HCT116 (cell line): ENCODE measurements at regions not wholly inside any gene's neighbourhood (a gene's known extent, or its start where the extent isn't known, plus 50 kb on each side); places are given as distances from the start of the nearest gene placed in this dataset.

ENCODE experiments used
- ATAC-seq: fragments of 200-7000 bp; cut with Tn5 transposase; 2 replicates; pipeline ENCODE4 v1.9.1; 2020; ENCODE audit warnings: mild to moderate bottlenecking, moderate library complexity
- BruUV-seq: library from RNA; stranded (reverse); fragments of 400-500 nt; replicated peaks from 2 replicates; lab custom pipeline; 2021; lab: Mats Ljungman, UMichigan
- CTCF ChIA-PET: fragments of 300-600 bp; sonication (Branson Sonifier 250); formaldehyde crosslinking; loops from one replicate; lab custom pipeline; 2021; ENCODE audit warnings: antibody characterized with exemption; lab: Charles Lee
- POLR2A ChIA-PET: fragments of 300-600, 350-600 bp; sonication (Branson Sonifier 250); formaldehyde crosslinking; loops from one replicate; lab custom pipeline; 2021; ENCODE audit warnings: antibody characterized with exemption; lab: Charles Lee
- RAD21 ChIA-PET, 2 experiments: fragments of 300-600 bp; sonication (Branson Sonifier 250); formaldehyde crosslinking; loops; one replicate each; lab custom pipeline; 2023; ENCODE audit warnings: low total read pairs in 2 of 2; ENCODE audit not compliant: uncharacterized antibody in 2 of 2, unreplicated experiment in 2 of 2, low non-redundant PET in 1 of 2; lab: Charles Lee
- DNase-seq: peaks from one replicate; pipeline ENCODE4 v3.0.0-alpha.2; 2010; ENCODE audit warnings: low read depth, low spot score
- H2AFZ ChIP-seq: fragments of 200-600 bp; shearing (Covaris generic), sonication (generic); 2 replicates; pipeline ENCODE4 v1.6.1; 2017; ENCODE audit warnings: low read depth, mixed run types, mixed read lengths, antibody characterized with exemption, low read length; ENCODE audit not compliant: poor library complexity, severe bottlenecking
- H3K27ac ChIP-seq: 2 replicates; pipeline ENCODE4 v1.5.1; 2012; ENCODE audit warnings: low read depth, low read length
- H3K27me3 ChIP-seq: fragments of 200-600 bp; sonication (generic); 2 replicates; pipeline ENCODE4 v1.6.1; 2016; ENCODE audit warnings: mixed run types, low read length, mixed read lengths; ENCODE audit not compliant: insufficient read depth
- H3K36me3 ChIP-seq, 2 experiments: fragments of 200-500 bp in 1 of 2; fragments of 200-600 bp in 1 of 2; sonication (Bioruptor generic) in 1 of 2; sonication (generic) in 1 of 2; 2 replicates each; pipeline versions ENCODE4 v1.5.1 to v1.6.1; 2014 to 2016; ENCODE audit warnings: low read length in 2 of 2, inconsistent platforms in 1 of 2, mixed read lengths in 1 of 2, mixed run types in 1 of 2; ENCODE audit not compliant: insufficient read depth in 2 of 2, control insufficient read depth in 1 of 2
- H3K4me1 ChIP-seq, 2 experiments: fragments of 200-600 bp in 1 of 2; sonication (generic) in 1 of 2; 2 replicates each; pipeline versions ENCODE4 v1.5.1 to v1.6.1; 2012 to 2017; ENCODE audit warnings: low read length in 2 of 2, inconsistent platforms in 1 of 2, mild to moderate bottlenecking in 1 of 2, mixed read lengths in 1 of 2, mixed run types in 1 of 2, moderate library complexity in 1 of 2; ENCODE audit not compliant: insufficient read depth in 2 of 2, control insufficient read depth in 1 of 2
- H3K4me2 ChIP-seq: fragments of 200-600 bp; sonication (generic); 2 replicates; pipeline ENCODE4 v1.6.1; 2017; ENCODE audit warnings: mixed run types, low read length, mixed read lengths
- H3K4me3 ChIP-seq, 2 experiments: fragments of 200-600 bp in 1 of 2; sonication (generic) in 1 of 2; replicated peaks in 1 of 2; 2 replicates each; pipeline ENCODE4 v1.5.1; 2011 to 2016; ENCODE audit warnings: low read length in 2 of 2, control low read depth in 1 of 2, low read depth in 1 of 2, mild to moderate bottlenecking in 1 of 2, mixed read lengths in 1 of 2, mixed run types in 1 of 2
- H3K79me2 ChIP-seq: fragments of 200-600 bp; sonication (generic); 2 replicates; pipeline ENCODE4 v1.6.1; 2017; ENCODE audit warnings: mild to moderate bottlenecking, mixed run types, low read length, moderate library complexity, mixed read lengths; ENCODE audit not compliant: insufficient read depth
- H3K9ac ChIP-seq: fragments of 200-600 bp; sonication (generic); 2 replicates; pipeline ENCODE4 v1.6.1; 2016; ENCODE audit warnings: low read length, mixed read lengths
- H3K9me2 ChIP-seq: fragments of 200-600 bp; sonication (generic), shearing (Covaris generic); 2 replicates; pipeline ENCODE4 v1.6.1; 2017; ENCODE audit warnings: mixed run types, mild to moderate bottlenecking, moderate library complexity; ENCODE audit not compliant: insufficient read depth
- H3K9me3 ChIP-seq, 2 experiments: fragments of 200-500 bp in 1 of 2; fragments of 200-600 bp in 1 of 2; sonication (Bioruptor generic) in 1 of 2; sonication (generic) in 1 of 2; 2 replicates each; pipeline ENCODE4 v1.6.1; 2014 to 2017; ENCODE audit warnings: low read length in 2 of 2, mixed read lengths in 2 of 2, inconsistent platforms in 1 of 2, low read depth in 1 of 2, mild to moderate bottlenecking in 1 of 2, mixed run types in 1 of 2, moderate library complexity in 1 of 2; ENCODE audit not compliant: control insufficient read depth in 1 of 2, insufficient read depth in 1 of 2
- H4K20me1 ChIP-seq: fragments of 200-600 bp; sonication (generic), shearing (Covaris generic); 2 replicates; pipeline ENCODE4 v1.6.1; 2017; ENCODE audit warnings: mixed run types, mild to moderate bottlenecking, moderate library complexity; ENCODE audit not compliant: insufficient read depth
- CEBPB ChIP-seq: IDR thresholded peaks from 2 replicates; pipeline ENCODE4 v1.6.1; 2012; ENCODE audit warnings: low read depth
- EZH2phosphoT487 ChIP-seq: fragments of 200-600 bp; IDR thresholded peaks from 2 replicates; pipeline ENCODE4 v1.6.1; 2018; ENCODE audit warnings: antibody characterized with exemption, borderline replicate concordance
- FOSL1 ChIP-seq: IDR thresholded peaks from 2 replicates; pipeline ENCODE4 v1.6.1; 2012; ENCODE audit warnings: low read depth
- JUND ChIP-seq: IDR thresholded peaks from 2 replicates; pipeline ENCODE4 v1.6.1; 2012
- MAX ChIP-seq: IDR thresholded peaks from 2 replicates; pipeline ENCODE4 v1.6.1; 2012
- POLR2A ChIP-seq: IDR thresholded peaks from 2 replicates; pipeline ENCODE4 v1.7.0; 2011; ENCODE audit warnings: borderline replicate concordance; ENCODE audit not compliant: insufficient read depth, insufficient read length; ENCODE audit errors: extremely low read depth
- POLR2AphosphoS5 ChIP-seq: IDR thresholded peaks from 2 replicates; pipeline ENCODE4 v1.6.1; 2011; ENCODE audit warnings: mild to moderate bottlenecking, low read depth, low read length, moderate library complexity
- RAD21 ChIP-seq: IDR thresholded peaks from 2 replicates; pipeline ENCODE4 v1.6.1; 2012; ENCODE audit warnings: low read depth, mild to moderate bottlenecking
- REST ChIP-seq: IDR thresholded peaks from 2 replicates; pipeline ENCODE4 v1.6.1; 2012; ENCODE audit warnings: low read depth
- SIN3A ChIP-seq: IDR thresholded peaks from 2 replicates; pipeline ENCODE4 v1.6.1; 2012; ENCODE audit warnings: low read depth
- SP1 ChIP-seq: IDR thresholded peaks from 2 replicates; pipeline ENCODE4 v1.6.1; 2012; ENCODE audit warnings: low read depth
- SRF ChIP-seq: IDR thresholded peaks from 2 replicates; pipeline ENCODE4 v1.6.1; 2012; ENCODE audit warnings: low read depth
- TCF7L2 ChIP-seq: IDR thresholded peaks from 2 replicates; pipeline ENCODE4 v1.7.0; 2011; ENCODE audit warnings: borderline replicate concordance, inconsistent platforms; ENCODE audit not compliant: insufficient read depth, insufficient read length; ENCODE audit errors: extremely low read depth
- YY1 ChIP-seq: IDR thresholded peaks from 2 replicates; pipeline ENCODE4 v1.6.1; 2011; ENCODE audit warnings: low read length, low read depth, moderate library complexity, mild to moderate bottlenecking; ENCODE audit not compliant: insufficient replicate concordance; ENCODE audit errors: extremely low read depth
- intact Hi-C: fragments of 100-400 bp; cut with micrococcal nuclease; formaldehyde crosslinking; loops from 2 replicates; pipeline ENCODE4 v1.10.0; 2022
- TF ChIP-seq, protein P1 (sequence below), 3 experiments: fragments of 200-600 bp in 1 of 3; sonication (generic) in 1 of 3; IDR thresholded peaks in 2 of 3; conservative IDR thresholded peaks in 1 of 3; 2 replicates each; pipeline ENCODE4 v1.5.1; 2012 to 2017; ENCODE audit warnings: low read depth in 2 of 3, low read length in 2 of 3, antibody characterized with exemption in 1 of 3, borderline replicate concordance in 1 of 3, control low read depth in 1 of 3, mild to moderate bottlenecking in 1 of 3, mixed read lengths in 1 of 3, mixed run types in 1 of 3, moderate library complexity in 1 of 3; ENCODE audit not compliant: insufficient read depth in 1 of 3

DNA sequence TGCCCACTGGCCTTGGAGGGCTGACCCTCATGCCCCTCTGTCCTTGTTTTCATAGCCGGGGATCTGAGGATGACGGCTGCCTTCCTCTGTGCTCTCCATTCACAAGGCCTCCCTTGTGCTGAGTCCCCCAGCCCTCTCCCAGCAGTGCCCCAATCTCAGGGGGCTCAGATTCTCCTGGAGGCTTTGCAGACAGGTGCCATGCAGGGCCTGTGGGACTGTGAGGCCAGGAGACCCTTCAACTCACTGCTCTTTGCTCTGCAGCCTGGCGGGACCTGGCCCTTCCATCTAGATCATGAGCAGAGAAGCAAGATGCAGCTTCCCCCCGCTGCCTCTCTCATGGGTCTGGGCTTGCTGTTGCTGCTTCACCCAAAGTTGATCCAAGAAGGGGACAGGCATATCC is 356.0 kb downstream of the BCL11B start:
- no peak overlapping the region for H3K4me3 ChIP-seq
- no peaks in the 10 kb centered on the region for H4K20me1 ChIP-seq
- RAD21 ChIA-PET = no interaction called here
- no peak overlapping the region for H2AFZ ChIP-seq
- no peaks in the 10 kb centered on the region for H3K79me2 ChIP-seq
- no peak for ATAC-seq
- CTCF ChIA-PET = no interaction called here
- H3K9me2 ChIP-seq = no peaks in the 10 kb centered on the region
- DNase-seq = no peak
- H3K36me3 ChIP-seq = no peaks in the 10 kb centered on the region
- no peaks in the 10 kb centered on the region for H3K4me1 ChIP-seq
- no peak overlapping the region for H3K27ac ChIP-seq
- H3K4me2 ChIP-seq = no peak overlapping the region
- TF ChIP-seq SRF = no peak
- TF ChIP-seq FOSL1 = no peak
- no peak for TF ChIP-seq RAD21
- TF ChIP-seq, protein P1, sequence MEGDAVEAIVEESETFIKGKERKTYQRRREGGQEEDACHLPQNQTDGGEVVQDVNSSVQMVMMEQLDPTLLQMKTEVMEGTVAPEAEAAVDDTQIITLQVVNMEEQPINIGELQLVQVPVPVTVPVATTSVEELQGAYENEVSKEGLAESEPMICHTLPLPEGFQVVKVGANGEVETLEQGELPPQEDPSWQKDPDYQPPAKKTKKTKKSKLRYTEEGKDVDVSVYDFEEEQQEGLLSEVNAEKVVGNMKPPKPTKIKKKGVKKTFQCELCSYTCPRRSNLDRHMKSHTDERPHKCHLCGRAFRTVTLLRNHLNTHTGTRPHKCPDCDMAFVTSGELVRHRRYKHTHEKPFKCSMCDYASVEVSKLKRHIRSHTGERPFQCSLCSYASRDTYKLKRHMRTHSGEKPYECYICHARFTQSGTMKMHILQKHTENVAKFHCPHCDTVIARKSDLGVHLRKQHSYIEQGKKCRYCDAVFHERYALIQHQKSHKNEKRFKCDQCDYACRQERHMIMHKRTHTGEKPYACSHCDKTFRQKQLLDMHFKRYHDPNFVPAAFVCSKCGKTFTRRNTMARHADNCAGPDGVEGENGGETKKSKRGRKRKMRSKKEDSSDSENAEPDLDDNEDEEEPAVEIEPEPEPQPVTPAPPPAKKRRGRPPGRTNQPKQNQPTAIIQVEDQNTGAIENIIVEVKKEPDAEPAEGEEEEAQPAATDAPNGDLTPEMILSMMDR (IDR thresholded peaks at IDR 0.05 in 2 of 3, conservative IDR thresholded peaks at IDR 0.05 in 1 of 3; ENCODE audit: borderline replicate concordance in 1 of 3, insufficient read depth in 1 of 3, low read depth in 2 of 3, low read length in 2 of 3) = no peak
- TF ChIP-seq REST = no peak
- no peak for TF ChIP-seq TCF7L2
- no peak for TF ChIP-seq CEBPB
- TF ChIP-seq SIN3A = no peak
- no peak for TF ChIP-seq YY1
- TF ChIP-seq EZH2phosphoT487 = no peak
- no peak for TF ChIP-seq POLR2AphosphoS5
- no peak for TF ChIP-seq MAX
- no peak for TF ChIP-seq SP1
- TF ChIP-seq JUND = no peak
- no peak for TF ChIP-seq POLR2A
- BruUV-seq = no TSS peak
- H3K9ac ChIP-seq = no peak overlapping the region
- peaks cover 75% of the 10 kb centered on the region; the same call in 1 of the 2 replicates for H3K27me3 ChIP-seq
- H3K9me3 ChIP-seq = no peaks in the 10 kb centered on the region
- intact Hi-C loops = no loop called here
- POLR2A ChIA-PET = no interaction called here
